ENCODE measurements at regions not wholly inside any gene's neighbourhood (a gene's known extent, or its start where the extent isn't known, plus 50 kb on each side); places are given as distances from the start of the nearest gene placed in this dataset.

DNA sequence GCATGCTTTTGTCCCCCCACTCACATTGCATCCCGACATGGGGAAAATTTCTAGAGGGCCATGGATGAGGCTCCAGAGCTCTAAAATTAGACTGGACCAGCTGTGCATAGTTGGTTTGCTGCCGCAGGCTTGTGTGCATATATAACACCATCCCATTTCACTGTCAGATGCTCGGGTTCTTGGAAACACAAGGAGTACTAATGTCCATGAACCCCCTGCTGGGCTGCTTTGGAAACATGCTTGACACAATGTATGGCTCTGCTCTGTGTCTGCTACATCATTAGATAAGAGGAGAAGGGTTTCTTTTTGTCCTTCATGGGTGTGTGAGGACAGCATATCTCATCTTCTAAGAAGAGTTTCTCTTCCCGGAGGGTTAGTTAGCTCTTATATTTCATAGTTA is 292.1 kb upstream of the RORB start:
- no peak for ATAC-seq
- H3K27me3 Mint-ChIP-seq, result no peaks in the 10 kb centered on the region

DNA sequence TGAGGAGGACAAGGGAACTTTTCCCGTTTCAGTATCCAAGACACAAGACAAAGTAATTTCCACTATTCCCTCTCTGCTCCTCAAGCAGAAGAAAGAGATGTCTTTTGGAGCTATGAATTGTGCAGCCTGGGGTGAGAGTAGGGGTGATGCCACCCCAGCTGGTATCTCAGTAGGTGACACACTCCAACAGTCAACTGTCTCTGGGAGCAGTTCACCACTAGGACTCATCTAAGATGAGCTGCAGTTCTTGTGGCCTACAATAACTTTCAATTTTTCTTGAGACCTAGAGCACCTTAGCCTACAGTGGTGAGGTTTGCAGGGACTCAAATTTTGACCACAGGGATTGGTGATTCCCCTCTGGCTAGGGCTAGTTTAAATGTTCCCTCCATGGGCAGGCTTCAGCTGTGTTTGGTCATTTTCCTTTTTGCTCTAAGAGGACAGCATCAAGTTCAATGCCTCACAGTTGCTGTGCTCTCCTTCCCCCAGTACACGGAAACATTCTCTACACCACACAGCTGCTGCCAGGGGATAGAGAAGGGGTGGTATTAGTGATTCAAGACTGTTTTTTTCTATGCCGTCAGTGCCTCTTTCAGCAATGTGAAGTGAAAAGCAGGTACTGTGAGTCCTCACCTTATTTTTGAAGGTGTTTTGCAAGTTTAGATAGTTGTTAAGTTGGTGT is 278.6 kb upstream of the RORB start:
- H3K9me3 ChIP-seq (ENCODE audit: control insufficient read depth, low read length, poor library complexity, severe bottlenecking), result no peaks in the 10 kb centered on the region
- H3K27ac Mint-ChIP-seq, result no peak overlapping the region
- ATAC-seq, result no peak
- no peaks in the 10 kb centered on the region for H3K27me3 Mint-ChIP-seq
- H3K36me3 Mint-ChIP-seq (ENCODE audit: low read depth), result no peaks in the 10 kb centered on the region
- H3K4me1 Mint-ChIP-seq, result no peaks in the 10 kb centered on the region
- H3K4me3 Mint-ChIP-seq, result no peak overlapping the region
- DNase-seq, result no peak

More for the DNA sequence above, 292.1 kb upstream of the RORB start:
- Mint-ChIP-seq H3K4me3 (no peak overlapping the region), H3K27ac (no peak overlapping the region), H3K4me1 (no peaks in the 10 kb centered on the region), H3K36me3 (ENCODE audit: low read depth) (no peaks in the 10 kb centered on the region)
- DNase-seq, result no peak
- H3K9me3 ChIP-seq (ENCODE audit: control insufficient read depth, low read length, poor library complexity, severe bottlenecking), result no peaks in the 10 kb centered on the region

DNA sequence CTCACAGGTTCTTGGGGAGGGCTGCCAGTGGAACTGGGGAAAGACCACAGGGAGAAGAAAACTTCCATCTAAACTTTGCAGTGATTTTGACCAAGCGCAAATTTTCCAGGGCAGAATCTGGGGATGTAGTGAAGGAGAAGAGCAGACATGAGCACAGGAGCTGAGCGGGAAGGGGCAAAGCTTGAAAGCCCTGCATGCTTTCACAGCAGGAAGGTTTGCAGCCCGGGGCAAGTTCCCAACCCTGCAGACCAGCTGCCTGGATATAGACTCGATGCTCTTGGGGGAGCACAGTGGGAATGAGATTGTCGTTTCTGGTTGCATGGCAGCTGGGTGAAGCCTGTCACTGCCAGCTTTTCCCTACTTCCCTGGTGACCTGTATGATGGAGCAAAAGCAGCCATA is 276.8 kb upstream of the RORB start:
- Mint-ChIP-seq H3K27ac (no peak overlapping the region), H3K27me3 (no peaks in the 10 kb centered on the region), H3K4me1 (no peaks in the 10 kb centered on the region), H3K36me3 (ENCODE audit: low read depth) (no peaks in the 10 kb centered on the region), H3K4me3 (no peak overlapping the region)
- H3K9me3 ChIP-seq (ENCODE audit: control insufficient read depth, low read length, poor library complexity, severe bottlenecking), result no peaks in the 10 kb centered on the region
- DNase-seq (no peak), ATAC-seq (no peak)

DNA sequence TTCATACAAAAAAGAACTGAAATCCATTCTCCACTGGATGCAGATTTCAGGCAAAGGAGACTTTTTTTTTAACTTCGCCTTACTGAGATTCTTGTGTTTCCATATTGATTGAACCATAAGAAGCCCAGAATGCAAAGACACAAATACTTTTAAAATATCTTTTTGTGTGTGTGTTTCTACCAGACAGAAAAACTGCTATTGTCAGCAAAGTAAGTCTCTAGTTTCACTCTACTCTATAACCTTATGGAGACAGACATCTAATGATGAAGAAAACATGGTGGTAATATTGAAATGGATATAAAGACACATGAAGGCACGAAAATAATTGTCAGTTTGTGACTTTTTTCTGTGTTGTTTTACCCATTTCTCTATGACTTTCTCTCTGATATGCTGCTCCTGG is 260.3 kb upstream of the RORB start:
- Mint-ChIP-seq H3K4me3 (no peak overlapping the region), H3K27ac (no peak overlapping the region), H3K4me1 (no peaks in the 10 kb centered on the region), H3K27me3 (no peaks in the 10 kb centered on the region), H3K36me3 (ENCODE audit: low read depth) (no peaks in the 10 kb centered on the region)
- no peaks in the 10 kb centered on the region for H3K9me3 ChIP-seq (ENCODE audit: control insufficient read depth, low read length, poor library complexity, severe bottlenecking)
- DNase-seq (no peak), ATAC-seq (no peak)

DNA sequence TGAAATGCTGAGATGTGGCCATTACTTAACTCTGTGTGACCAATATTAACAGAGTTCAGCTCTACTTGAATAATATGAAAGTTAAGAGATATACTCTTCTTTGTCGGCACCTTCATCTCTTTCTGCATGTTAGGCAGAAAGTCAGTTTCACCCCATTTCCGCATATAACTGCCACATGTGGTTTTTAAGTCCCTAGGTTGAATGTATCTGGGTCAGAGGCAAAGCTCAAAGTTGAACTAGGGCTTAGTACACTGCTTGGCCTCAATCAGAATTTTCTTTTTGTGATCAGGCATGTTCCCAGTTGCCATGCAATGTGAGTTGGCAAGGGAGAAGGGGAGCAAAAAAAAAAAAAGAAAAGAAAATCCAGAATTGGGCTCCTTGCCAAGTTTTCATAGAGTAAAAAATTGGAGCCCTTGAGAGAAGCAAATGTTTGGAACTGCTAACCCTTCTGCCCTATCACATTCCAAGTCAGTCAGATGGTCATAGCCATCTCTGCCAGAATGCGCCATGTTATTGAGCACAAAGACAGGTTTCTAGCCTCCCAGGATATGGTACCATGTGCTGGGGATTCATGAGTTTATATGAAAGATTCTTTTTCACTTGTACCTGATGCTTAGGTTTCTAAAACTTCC is 251.2 kb upstream of the RORB start:
- no peaks in the 10 kb centered on the region for H3K27me3 Mint-ChIP-seq
- no peaks in the 10 kb centered on the region for H3K9me3 ChIP-seq (ENCODE audit: control insufficient read depth, low read length, poor library complexity, severe bottlenecking)
- ATAC-seq (no peak), DNase-seq (no peak)
- H3K4me1 Mint-ChIP-seq, result no peaks in the 10 kb centered on the region
- no peak overlapping the region for H3K4me3 Mint-ChIP-seq
- H3K36me3 Mint-ChIP-seq (ENCODE audit: low read depth), result no peaks in the 10 kb centered on the region
- no peak overlapping the region for H3K27ac Mint-ChIP-seq

DNA sequence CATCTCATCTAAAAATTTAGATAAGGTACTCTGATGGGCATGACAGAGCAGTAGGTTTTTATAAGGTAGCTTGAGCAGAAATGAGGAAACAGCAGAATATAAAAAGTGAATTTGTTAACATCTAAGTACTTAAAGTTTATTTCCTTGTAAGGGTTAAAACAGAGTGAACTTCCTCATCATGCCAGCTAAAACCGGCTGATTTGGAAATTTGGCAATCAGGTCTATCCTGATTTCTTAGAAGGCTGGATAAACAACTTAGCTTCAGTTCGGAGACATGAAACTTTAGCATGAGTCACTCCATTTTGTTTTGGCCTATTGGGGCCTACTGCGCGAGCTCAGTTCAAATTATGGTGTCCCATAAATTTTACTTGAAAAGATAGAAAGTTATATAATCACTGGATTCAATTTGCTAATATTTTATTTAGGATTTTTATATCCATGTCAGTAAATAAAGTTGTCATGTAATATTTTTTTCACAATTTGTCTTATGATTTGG is 241.6 kb upstream of the RORB start:
- H3K4me1 Mint-ChIP-seq, result no peaks in the 10 kb centered on the region
- no peaks in the 10 kb centered on the region for H3K36me3 Mint-ChIP-seq (ENCODE audit: low read depth)
- ATAC-seq (no peak), DNase-seq (no peak)
- H3K9me3 ChIP-seq (ENCODE audit: control insufficient read depth, low read length, poor library complexity, severe bottlenecking), result no peaks in the 10 kb centered on the region
- no peak overlapping the region for H3K27ac Mint-ChIP-seq
- H3K4me3 Mint-ChIP-seq, result no peak overlapping the region
- H3K27me3 Mint-ChIP-seq, result no peaks in the 10 kb centered on the region

DNA sequence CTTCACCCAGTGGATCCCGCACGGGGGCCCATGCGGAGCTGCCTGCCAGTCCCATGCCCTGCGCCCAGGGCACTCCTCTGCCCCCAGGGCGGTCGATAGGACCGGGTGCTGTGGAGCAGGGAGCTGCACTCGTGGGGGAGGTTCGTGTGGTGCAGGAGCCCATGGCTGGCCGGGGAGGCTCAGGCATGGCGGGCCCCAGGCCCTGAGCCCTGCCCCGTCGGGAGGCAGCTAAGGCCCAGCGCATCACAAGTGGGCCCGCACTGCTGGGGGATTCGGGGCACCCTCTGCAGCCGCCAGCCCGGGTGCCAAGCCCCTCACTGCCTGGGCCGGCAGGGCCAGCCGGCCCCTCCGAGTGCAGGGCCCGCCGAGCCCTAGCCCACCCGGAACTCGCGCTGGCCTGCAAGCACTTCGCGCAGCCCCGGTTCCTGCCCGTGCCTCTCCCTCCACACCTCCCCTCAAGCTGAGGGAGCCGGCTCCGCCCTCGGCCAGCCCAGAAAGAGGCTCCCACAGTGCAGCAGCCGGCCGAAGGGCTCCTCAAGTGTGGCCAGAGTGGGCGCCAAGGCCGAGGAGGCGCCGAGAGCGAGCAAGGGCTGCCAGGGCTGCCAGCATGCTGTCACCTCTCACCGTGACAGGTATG is 221.1 kb upstream of the RORB start:
- Mint-ChIP-seq H3K27me3 (no peaks in the 10 kb centered on the region), H3K36me3 (ENCODE audit: low read depth) (no peaks in the 10 kb centered on the region), H3K4me3 (no peak overlapping the region), H3K27ac (no peak overlapping the region), H3K4me1 (no peaks in the 10 kb centered on the region)
- ATAC-seq, result no peak
- no peaks in the 10 kb centered on the region for H3K9me3 ChIP-seq (ENCODE audit: control insufficient read depth, low read length, poor library complexity, severe bottlenecking)
- DNase-seq, result no peak

DNA sequence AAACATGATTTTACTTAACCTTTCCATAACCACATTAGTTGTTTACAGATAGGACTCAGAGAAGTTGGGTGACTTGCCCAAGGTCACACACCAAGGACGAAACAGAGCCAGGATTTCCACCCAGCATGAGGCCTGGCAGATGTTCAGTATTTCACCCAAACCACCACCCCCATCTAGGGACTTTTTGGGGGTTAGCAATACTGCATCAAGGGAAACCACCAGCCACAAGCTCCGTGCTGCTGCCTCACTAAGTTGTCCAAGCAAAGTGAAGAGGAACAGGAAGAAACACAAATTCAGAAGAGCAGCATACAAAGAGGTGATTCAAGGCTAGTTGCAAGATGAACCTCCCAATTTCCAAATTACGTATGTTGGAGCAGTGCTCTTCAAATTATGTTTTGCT is 219.6 kb upstream of the RORB start:
- Mint-ChIP-seq H3K4me1 (no peaks in the 10 kb centered on the region), H3K4me3 (no peak overlapping the region), H3K36me3 (ENCODE audit: low read depth) (no peaks in the 10 kb centered on the region), H3K27me3 (no peaks in the 10 kb centered on the region), H3K27ac (no peak overlapping the region)
- H3K9me3 ChIP-seq (ENCODE audit: control insufficient read depth, low read length, poor library complexity, severe bottlenecking), result no peaks in the 10 kb centered on the region
- ATAC-seq (no peak), DNase-seq (no peak)

DNA sequence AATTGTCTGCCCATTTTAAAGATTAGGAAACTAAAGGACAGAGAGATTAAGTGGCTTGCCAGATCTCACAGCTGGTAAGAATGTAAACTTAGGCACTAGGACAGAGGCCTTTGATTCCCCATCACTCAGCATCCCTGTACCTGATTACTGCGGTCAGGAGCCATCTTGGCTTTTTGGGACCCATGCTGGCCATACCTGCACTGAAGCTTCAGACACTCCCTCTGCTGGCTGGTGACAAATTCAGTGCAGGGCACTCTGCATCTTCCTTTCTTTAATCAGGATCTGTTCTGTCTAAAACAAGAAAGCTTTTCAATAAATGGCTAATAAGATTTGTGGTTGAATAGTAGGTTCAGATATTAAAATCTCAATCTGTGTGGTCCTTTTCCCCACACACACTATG is 215.5 kb upstream of the RORB start:
- no peak for DNase-seq

DNA sequence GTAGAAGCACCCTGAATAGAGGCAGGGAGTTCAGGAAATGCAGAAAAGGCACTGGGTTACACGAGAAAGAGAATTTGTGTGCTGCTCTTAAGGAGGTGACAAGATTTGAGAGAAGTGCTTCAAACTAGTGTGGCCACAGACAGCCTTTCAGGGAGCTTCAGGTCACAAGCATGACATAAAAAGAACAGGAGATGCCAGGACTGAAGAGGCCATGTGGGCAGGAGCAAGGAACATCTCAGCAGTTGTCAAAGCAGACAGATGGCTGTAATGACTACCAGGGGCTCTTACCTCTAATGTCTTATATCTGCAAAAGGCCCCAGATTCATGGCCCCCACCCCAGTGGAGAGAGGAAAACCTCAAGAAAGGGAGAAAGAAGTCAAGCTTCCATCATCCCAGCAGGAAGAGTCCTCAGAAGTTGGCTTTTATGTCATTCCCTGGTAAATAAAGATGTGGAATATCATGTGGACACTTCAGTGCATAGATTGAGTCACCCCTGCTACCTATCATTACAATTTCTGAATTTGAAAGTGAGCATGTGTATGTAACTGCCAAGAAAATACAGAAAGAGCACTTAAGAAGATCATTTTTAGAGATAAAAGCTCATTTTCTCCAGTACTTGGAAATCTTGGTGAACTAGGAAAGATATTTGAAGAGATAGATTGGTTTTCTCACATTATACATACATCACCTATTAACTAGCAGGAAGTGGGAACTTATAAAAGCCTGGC is 214.4 kb upstream of the RORB start:
- H3K27me3 Mint-ChIP-seq, result no peaks in the 10 kb centered on the region
- no peak overlapping the region for H3K27ac Mint-ChIP-seq
- ATAC-seq, result no peak
- H3K4me1 Mint-ChIP-seq, result no peaks in the 10 kb centered on the region
- no peaks in the 10 kb centered on the region for H3K36me3 Mint-ChIP-seq (ENCODE audit: low read depth)
- H3K9me3 ChIP-seq (ENCODE audit: control insufficient read depth, low read length, poor library complexity, severe bottlenecking), result no peaks in the 10 kb centered on the region
- H3K4me3 Mint-ChIP-seq, result no peak overlapping the region
- DNase-seq, result no peak

More for the DNA sequence above, 215.5 kb upstream of the RORB start:
- Mint-ChIP-seq H3K4me1 (no peaks in the 10 kb centered on the region), H3K27me3 (no peaks in the 10 kb centered on the region), H3K4me3 (no peak overlapping the region), H3K36me3 (ENCODE audit: low read depth) (no peaks in the 10 kb centered on the region), H3K27ac (no peak overlapping the region)
- H3K9me3 ChIP-seq (ENCODE audit: control insufficient read depth, low read length, poor library complexity, severe bottlenecking), result no peaks in the 10 kb centered on the region
- no peak for ATAC-seq

DNA sequence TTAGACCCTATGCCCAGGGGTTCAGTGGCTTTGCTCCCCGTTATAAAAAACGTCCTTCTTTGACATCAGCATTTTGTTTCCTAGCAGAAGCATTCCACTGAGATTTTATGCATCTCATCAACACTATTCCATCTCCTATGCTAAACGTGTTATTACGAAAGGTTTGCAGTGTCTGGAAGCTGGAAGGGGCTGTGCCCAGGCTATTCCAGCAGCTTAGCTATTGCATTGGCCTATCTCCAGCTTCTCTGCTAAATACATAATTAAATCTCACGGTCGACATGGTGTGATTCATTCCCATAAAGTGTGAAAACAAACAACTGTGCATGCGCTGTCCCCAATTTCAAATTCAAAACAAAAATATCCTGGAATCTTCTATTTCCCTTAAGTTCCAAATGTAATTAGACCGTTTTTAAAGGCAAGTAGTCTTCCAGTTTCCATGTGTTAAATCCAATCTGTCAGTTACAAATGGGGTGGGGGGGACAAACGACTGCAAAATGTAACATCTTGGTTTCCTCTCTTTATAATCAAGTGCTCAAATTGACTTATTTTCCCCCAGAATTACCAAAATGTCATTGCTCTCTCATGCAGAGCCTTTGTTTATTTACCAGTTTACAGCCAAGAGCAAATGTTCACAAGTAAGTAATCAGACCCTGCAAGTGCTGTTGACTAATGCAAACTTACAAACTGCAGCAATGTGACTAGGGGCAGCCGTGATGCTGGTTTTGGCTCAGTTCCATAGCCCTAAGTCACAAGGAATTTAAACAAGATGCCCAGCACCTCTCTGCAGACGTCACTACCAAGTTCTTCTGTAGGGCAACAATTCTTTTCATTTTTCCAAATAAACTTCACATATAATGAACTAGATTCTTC is 212.3 kb upstream of the RORB start:
- no peaks in the 10 kb centered on the region for H3K36me3 Mint-ChIP-seq (ENCODE audit: low read depth)
- H3K27me3 Mint-ChIP-seq, result no peaks in the 10 kb centered on the region

DNA sequence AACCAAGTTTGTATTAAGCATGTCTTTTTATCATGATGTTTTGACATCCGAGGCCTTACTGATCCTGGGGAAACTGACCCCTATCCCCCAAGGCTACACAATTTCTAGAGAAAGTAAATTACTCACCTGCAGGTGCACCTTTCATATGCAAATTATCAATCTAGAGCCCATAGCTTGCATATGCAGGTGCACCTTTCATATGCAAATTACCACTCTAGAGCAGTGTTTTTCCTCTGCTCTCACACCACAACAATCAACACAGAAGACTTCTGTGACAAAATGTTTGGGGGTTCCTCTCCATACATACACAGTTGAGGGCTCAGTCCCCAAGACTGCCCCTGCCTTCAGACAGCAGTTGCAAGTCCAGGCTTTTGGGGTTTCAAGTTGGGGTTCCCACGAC is 203.7 kb upstream of the RORB start:
- Mint-ChIP-seq H3K27me3 (no peaks in the 10 kb centered on the region), H3K27ac (no peak overlapping the region), H3K4me3 (no peak overlapping the region), H3K36me3 (ENCODE audit: low read depth) (no peaks in the 10 kb centered on the region), H3K4me1 (no peaks in the 10 kb centered on the region)
- no peak for ATAC-seq
- no peaks in the 10 kb centered on the region for H3K9me3 ChIP-seq (ENCODE audit: control insufficient read depth, low read length, poor library complexity, severe bottlenecking)
- no peak for DNase-seq

More for the DNA sequence above, 212.3 kb upstream of the RORB start:
- no peaks in the 10 kb centered on the region for H3K4me1 Mint-ChIP-seq
- DNase-seq (no peak), ATAC-seq (no peak)
- H3K4me3 Mint-ChIP-seq, result no peak overlapping the region
- H3K9me3 ChIP-seq (ENCODE audit: control insufficient read depth, low read length, poor library complexity, severe bottlenecking), result no peaks in the 10 kb centered on the region
- H3K27ac Mint-ChIP-seq, result no peak overlapping the region

DNA sequence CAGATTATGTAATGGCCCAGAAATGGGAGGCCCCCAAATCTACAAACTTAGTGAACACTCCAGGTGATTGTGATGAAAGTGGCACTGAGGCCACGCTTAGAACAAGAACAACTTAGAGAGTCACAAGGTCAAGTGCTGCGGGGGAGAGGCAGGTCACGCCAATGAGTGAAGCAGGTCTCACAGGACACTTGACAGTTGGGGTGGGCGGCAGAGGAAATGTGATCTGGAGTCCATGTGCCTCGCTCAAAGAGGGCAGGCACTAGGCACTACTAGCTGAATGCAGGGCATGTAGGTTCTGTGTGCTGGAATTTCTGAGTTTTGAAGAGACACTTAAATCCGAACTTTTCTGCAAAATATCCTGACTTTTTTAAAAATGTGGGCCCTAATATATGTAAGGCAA is 193.2 kb upstream of the RORB start:
- no peak for ATAC-seq
- no peak for DNase-seq

More for the DNA sequence above, 193.2 kb upstream of the RORB start:
- Mint-ChIP-seq H3K36me3 (ENCODE audit: low read depth) (no peaks in the 10 kb centered on the region), H3K4me3 (no peak overlapping the region), H3K27ac (no peak overlapping the region), H3K27me3 (no peaks in the 10 kb centered on the region), H3K4me1 (no peaks in the 10 kb centered on the region)
- H3K9me3 ChIP-seq (ENCODE audit: control insufficient read depth, low read length, poor library complexity, severe bottlenecking), result no peaks in the 10 kb centered on the region
